ENCODE measurements at regions not wholly inside any gene's neighbourhood (a gene's known extent, or its start where the extent isn't known, plus 50 kb on each side); places are given as distances from the start of the nearest gene placed in this dataset.

- TF ChIP-seq CTCF (conservative IDR thresholded peaks at IDR 0.05; ENCODE audit: low read depth): no peak
- H3K27ac ChIP-seq: no peak overlapping the region
- CTCF ChIA-PET: interaction anchor here (0.7 kb wide), 1 partner anchor 961 kb away, joined by 3 read pairs; no protein-coding TSS in a partner anchor
- POLR2A ChIA-PET (ENCODE audit: low non-redundant PET): no interaction called here
- DNase-seq (ENCODE audit: low spot score): no peak
Measured at GRCh38 chr6:48754641-48755040, 643.6 kb upstream of the PTCHD4 start.

DNA sequence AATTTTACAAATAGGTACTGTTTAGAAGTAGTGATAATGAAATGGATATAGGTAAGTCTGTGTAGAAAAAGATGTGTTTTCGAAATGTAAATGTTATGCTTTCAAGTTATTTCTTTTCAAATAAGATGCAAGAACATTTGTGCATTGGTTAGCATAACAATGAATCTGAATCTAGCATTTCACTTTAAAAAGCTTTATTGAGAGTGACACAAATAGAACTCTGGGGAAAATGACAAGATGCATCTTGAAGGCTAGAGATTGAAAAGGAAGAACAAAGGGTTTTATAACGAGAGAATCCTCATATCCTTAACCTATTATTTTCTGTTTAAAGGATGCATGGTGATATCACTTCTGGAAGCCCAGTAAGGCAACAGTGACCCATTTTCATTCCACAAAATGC is 639.9 kb upstream of the PTCHD4 start:
- DNase-seq (ENCODE audit: low spot score): no peak
- POLR2A ChIA-PET (ENCODE audit: low non-redundant PET): no interaction called here
- H3K27ac ChIP-seq: no peak overlapping the region
- no peak for TF ChIP-seq CTCF (conservative IDR thresholded peaks at IDR 0.05; ENCODE audit: low read depth)
- CTCF ChIA-PET: no interaction called here

DNA sequence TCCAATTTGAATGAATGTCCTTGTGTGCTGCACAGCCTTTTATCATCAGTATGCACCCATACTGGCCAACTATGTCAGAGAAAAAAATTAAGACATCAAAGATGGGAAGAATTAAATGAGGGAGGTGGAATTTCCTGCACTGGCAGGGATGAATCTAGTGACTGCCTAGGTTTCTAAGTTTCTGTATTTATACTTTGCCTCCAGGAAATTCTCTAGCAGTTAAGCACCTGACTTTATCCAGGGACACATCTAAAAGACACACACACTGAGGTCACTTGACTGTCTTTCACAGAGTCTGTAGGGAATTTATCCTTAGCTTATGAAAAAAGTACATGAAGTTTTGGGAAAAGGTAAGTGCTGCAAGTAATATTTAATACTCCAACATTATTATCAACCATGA is 636.5 kb upstream of the PTCHD4 start:
- no peak for TF ChIP-seq CTCF (conservative IDR thresholded peaks at IDR 0.05; ENCODE audit: low read depth)
- ChIA-PET CTCF (no interaction called here), POLR2A (ENCODE audit: low non-redundant PET) (no interaction called here)
- H3K27ac ChIP-seq: no peak overlapping the region
- DNase-seq (ENCODE audit: low spot score): no peak

DNA sequence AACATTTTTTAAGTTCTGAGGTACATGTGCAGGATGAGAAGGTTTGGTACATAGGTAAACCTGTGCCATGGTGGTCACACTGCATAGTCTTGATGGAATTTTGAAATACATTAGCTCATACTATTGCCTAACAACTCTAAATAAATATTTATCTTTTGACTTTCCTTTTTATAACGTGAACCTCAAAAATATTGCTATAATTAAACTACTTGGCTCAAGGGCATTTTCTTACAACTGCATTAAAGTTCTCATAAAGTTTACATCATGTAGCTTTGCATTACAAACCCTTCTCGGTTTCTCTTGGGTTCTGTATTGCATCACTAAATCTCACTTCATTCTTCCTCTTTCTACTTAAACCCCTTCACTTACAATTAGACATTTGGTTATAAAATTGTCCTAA is 636.0 kb upstream of the PTCHD4 start:
- no peak for DNase-seq (ENCODE audit: low spot score)
- TF ChIP-seq CTCF (conservative IDR thresholded peaks at IDR 0.05; ENCODE audit: low read depth): no peak
- ChIA-PET POLR2A (ENCODE audit: low non-redundant PET) (no interaction called here), CTCF (interaction anchor here (0.6 kb wide), 1 partner anchor 53 kb away, joined by 3 read pairs; no protein-coding TSS in a partner anchor)
- peak overlapping the region; percentile 46; the same call in 1 of the 2 replicates for H3K27ac ChIP-seq

DNA sequence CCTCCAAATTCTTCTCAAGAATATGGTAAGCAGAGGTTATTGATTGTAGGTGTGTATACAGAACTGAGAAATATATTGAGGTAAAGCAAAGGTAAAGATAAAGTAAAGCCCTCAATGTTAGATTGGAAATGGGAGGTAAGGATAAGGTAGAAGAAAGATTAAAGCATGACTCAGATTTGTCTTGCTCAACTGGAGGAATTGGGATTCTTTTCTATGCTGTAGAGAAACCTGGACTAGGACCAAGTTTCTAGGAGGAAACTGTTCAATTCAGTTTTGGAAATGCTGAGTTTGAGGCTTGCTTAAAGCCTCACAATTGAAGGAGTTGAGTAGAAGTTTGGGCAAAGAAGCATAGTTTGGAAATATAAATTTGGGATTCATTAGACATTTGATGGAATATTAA is 634.0 kb upstream of the PTCHD4 start:
- H3K27ac ChIP-seq: no peak overlapping the region
- POLR2A ChIA-PET (ENCODE audit: low non-redundant PET): no interaction called here
- no peak for TF ChIP-seq CTCF (conservative IDR thresholded peaks at IDR 0.05; ENCODE audit: low read depth)
- CTCF ChIA-PET: no interaction called here
- peak; percentile 46 for DNase-seq (ENCODE audit: low spot score)

DNA sequence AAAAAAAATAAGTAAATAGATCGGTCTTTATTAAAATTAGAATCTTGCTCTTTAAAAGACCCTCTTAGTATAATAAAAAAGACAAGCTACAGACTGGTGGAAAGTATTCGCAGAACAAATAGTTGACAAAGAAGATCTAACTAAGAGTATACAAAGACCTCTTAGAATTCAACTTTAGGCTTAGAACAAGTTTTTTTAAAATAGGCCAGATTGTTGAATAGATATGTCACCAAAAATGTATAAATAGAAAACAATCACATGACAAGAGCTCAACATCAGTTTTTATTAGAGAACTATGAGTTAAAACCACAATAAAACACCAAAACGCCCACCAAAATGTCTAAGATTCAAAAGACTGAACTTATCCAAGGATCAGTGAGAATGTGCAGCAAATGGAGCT is 632.7 kb upstream of the PTCHD4 start:
- H3K27ac ChIP-seq: no peak overlapping the region
- POLR2A ChIA-PET (ENCODE audit: low non-redundant PET): no interaction called here
- no peak for DNase-seq (ENCODE audit: low spot score)
- TF ChIP-seq CTCF (conservative IDR thresholded peaks at IDR 0.05; ENCODE audit: low read depth): no peak
- CTCF ChIA-PET: no interaction called here

All from RWPE1 (cell line).